ENCODE measurements at regions not wholly inside any gene's neighbourhood (a gene's known extent, or its start where the extent isn't known, plus 50 kb on each side); places are given as distances from the start of the nearest gene placed in this dataset.

GRCh38 chr3:62987721-62988120, 112.5 kb upstream of the CADPS start (continued):
- TF ChIP-seq, protein P1, sequence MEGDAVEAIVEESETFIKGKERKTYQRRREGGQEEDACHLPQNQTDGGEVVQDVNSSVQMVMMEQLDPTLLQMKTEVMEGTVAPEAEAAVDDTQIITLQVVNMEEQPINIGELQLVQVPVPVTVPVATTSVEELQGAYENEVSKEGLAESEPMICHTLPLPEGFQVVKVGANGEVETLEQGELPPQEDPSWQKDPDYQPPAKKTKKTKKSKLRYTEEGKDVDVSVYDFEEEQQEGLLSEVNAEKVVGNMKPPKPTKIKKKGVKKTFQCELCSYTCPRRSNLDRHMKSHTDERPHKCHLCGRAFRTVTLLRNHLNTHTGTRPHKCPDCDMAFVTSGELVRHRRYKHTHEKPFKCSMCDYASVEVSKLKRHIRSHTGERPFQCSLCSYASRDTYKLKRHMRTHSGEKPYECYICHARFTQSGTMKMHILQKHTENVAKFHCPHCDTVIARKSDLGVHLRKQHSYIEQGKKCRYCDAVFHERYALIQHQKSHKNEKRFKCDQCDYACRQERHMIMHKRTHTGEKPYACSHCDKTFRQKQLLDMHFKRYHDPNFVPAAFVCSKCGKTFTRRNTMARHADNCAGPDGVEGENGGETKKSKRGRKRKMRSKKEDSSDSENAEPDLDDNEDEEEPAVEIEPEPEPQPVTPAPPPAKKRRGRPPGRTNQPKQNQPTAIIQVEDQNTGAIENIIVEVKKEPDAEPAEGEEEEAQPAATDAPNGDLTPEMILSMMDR (IDR thresholded peaks at IDR 0.05 in 2 of 3, conservative IDR thresholded peaks at IDR 0.05 in 1 of 3; ENCODE audit: borderline replicate concordance in 1 of 3, insufficient read depth in 1 of 3, low read depth in 2 of 3, low read length in 2 of 3) = no peak
- TF ChIP-seq ATF3 (IDR thresholded peaks at IDR 0.05) = no peak
- no peak for TF ChIP-seq POLR2A (IDR thresholded peaks at IDR 0.05; ENCODE audit: borderline replicate concordance, extremely low read depth, insufficient read depth, insufficient read length)
- TF ChIP-seq SRF (IDR thresholded peaks at IDR 0.05; ENCODE audit: low read depth) = no peak
- TF ChIP-seq EZH2phosphoT487 (IDR thresholded peaks at IDR 0.05; ENCODE audit: borderline replicate concordance) = no peak
- TF ChIP-seq EGR1 (IDR thresholded peaks at IDR 0.05; ENCODE audit: low read depth) = no peak
- no peak for TF ChIP-seq EZH2 (IDR thresholded peaks at IDR 0.05)
- no peak for TF ChIP-seq POLR2AphosphoS5 (IDR thresholded peaks at IDR 0.05; ENCODE audit: low read depth, low read length)
- TF ChIP-seq JUND (IDR thresholded peaks at IDR 0.05) = no peak
- no peak for TF ChIP-seq RAD21 (IDR thresholded peaks at IDR 0.05; ENCODE audit: low read depth)
- TF ChIP-seq SIN3A (IDR thresholded peaks at IDR 0.05; ENCODE audit: low read depth) = no peak
- no peak for TF ChIP-seq ZNF274 (IDR thresholded peaks at IDR 0.05; ENCODE audit: low read depth, low read length)

- H3K4me3 ChIP-seq (replicated peaks in 1 of 2; ENCODE audit: low read depth in 1 of 2, low read length in 2 of 2) = no peak overlapping the region
- TF ChIP-seq CEBPB (IDR thresholded peaks at IDR 0.05; ENCODE audit: low read depth) (no peak), ELF1 (IDR thresholded peaks at IDR 0.05; ENCODE audit: borderline replicate concordance, low read depth) (no peak), FOSL1 (IDR thresholded peaks at IDR 0.05; ENCODE audit: low read depth) (no peak), TCF7L2 (IDR thresholded peaks at IDR 0.05; ENCODE audit: borderline replicate concordance, extremely low read depth, insufficient read depth, insufficient read length) (no peak), SRF (IDR thresholded peaks at IDR 0.05; ENCODE audit: low read depth) (no peak)
- TF ChIP-seq, protein P2, sequence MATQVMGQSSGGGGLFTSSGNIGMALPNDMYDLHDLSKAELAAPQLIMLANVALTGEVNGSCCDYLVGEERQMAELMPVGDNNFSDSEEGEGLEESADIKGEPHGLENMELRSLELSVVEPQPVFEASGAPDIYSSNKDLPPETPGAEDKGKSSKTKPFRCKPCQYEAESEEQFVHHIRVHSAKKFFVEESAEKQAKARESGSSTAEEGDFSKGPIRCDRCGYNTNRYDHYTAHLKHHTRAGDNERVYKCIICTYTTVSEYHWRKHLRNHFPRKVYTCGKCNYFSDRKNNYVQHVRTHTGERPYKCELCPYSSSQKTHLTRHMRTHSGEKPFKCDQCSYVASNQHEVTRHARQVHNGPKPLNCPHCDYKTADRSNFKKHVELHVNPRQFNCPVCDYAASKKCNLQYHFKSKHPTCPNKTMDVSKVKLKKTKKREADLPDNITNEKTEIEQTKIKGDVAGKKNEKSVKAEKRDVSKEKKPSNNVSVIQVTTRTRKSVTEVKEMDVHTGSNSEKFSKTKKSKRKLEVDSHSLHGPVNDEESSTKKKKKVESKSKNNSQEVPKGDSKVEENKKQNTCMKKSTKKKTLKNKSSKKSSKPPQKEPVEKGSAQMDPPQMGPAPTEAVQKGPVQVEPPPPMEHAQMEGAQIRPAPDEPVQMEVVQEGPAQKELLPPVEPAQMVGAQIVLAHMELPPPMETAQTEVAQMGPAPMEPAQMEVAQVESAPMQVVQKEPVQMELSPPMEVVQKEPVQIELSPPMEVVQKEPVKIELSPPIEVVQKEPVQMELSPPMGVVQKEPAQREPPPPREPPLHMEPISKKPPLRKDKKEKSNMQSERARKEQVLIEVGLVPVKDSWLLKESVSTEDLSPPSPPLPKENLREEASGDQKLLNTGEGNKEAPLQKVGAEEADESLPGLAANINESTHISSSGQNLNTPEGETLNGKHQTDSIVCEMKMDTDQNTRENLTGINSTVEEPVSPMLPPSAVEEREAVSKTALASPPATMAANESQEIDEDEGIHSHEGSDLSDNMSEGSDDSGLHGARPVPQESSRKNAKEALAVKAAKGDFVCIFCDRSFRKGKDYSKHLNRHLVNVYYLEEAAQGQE (IDR thresholded peaks at IDR 0.05; ENCODE audit: low read depth) = no peak
- CTCF ChIA-PET = no interaction called here
- H4K20me1 ChIP-seq (ENCODE audit: insufficient read depth) = no peaks in the 10 kb centered on the region
- no peak overlapping the region for H3K9ac ChIP-seq (ENCODE audit: low read length)
- H3K36me3 ChIP-seq (ENCODE audit: control insufficient read depth in 1 of 2, insufficient read depth in 2 of 2, low read length in 2 of 2) = no peaks in the 10 kb centered on the region
- no peaks in the 10 kb centered on the region for H3K9me3 ChIP-seq (ENCODE audit: control insufficient read depth in 1 of 2, insufficient read depth in 1 of 2, low read depth in 1 of 2, low read length in 2 of 2)
- no peak overlapping the region for H3K4me2 ChIP-seq (ENCODE audit: low read length)
- ATAC-seq (no peak), DNase-seq (ENCODE audit: low read depth, low spot score) (no peak)
- POLR2A ChIA-PET = no interaction called here
- no peak overlapping the region for H3K27ac ChIP-seq (ENCODE audit: low read depth, low read length)
- H3K79me2 ChIP-seq (ENCODE audit: insufficient read depth, low read length) = no peaks in the 10 kb centered on the region
- 0 out of 2 replicates have a peak, but pooled peaks cover 3% of the 10 kb centered on the region for H3K27me3 ChIP-seq (ENCODE audit: insufficient read depth, low read length)
- H3K4me1 ChIP-seq (ENCODE audit: control insufficient read depth in 1 of 2, insufficient read depth in 2 of 2, low read length in 2 of 2) = no peaks in the 10 kb centered on the region
- intact Hi-C loops (cut with micrococcal nuclease) = no loop called here
- H2AFZ ChIP-seq (ENCODE audit: low read depth, low read length, poor library complexity, severe bottlenecking) = no peak overlapping the region
- no peaks in the 10 kb centered on the region for H3K9me2 ChIP-seq (ENCODE audit: insufficient read depth)
- no TSS peak for BruUV-seq (replicated peaks)
- RAD21 ChIA-PET (ENCODE audit: low non-redundant PET in 1 of 2, low total read pairs in 2 of 2, uncharacterized antibody in 2 of 2, unreplicated experiment in 2 of 2) = no interaction called here
Observed at GRCh38 chr3:62990704-62991413, 115.6 kb upstream of the CADPS start.
